ENCODE measurements at regions not wholly inside any gene's neighbourhood (a gene's known extent, or its start where the extent isn't known, plus 50 kb on each side); places are given as distances from the start of the nearest gene placed in this dataset.

DNA sequence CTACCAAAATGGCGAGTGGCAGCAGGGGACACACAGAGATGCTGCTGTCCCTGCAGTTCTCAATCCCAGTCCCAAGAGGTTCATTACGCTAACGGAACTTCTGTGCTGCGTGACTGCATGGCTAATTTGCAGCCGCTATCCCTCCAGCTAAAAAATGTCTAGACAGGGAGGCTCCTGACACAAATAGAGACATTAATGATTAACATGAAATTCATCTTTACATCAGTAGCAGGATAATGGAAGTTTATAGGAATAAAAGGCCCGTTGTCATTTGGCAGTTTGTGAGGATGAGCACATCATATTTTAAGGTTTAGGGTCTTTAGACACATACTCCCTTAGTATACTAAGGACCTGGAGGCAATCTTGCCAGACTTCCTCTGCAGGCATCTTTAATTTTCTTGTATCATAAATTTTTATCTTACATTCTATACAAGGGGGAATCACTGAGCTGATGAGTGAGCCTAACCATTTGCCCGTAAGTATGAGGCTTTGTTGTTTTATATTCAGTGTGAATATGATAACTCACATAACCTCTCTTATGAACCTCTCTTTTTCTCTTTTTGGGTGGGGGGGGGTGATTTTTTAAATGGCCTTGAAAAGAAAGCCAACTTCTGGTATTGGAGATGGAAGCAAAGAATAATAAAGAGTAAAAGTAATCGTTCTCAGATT is 99.8 kb upstream of the OR9G4 start:
- no peak overlapping the region for H3K4me2 ChIP-seq (ENCODE audit: control insufficient read depth, extremely low read depth, insufficient read depth, low read depth, low read length)
- H3K36me3 ChIP-seq (ENCODE audit: control insufficient read depth in 2 of 2, extremely low read depth in 1 of 2, insufficient read depth in 2 of 2, low read length in 2 of 2), result no peaks in the 10 kb centered on the region
- H3K27me3 ChIP-seq (ENCODE audit: control insufficient read depth, extremely low read depth, insufficient read depth, low read length), result no peaks in the 10 kb centered on the region
- no peak overlapping the region for H3K27ac ChIP-seq (ENCODE audit: control insufficient read depth, insufficient read depth, low read length)
- FAIRE-seq (no peak), DNase-seq (ENCODE audit: low read depth, low spot score) (no peak)
- TF ChIP-seq EZH2 (IDR thresholded peaks at IDR 0.05; ENCODE audit: low read length), result no peak
- TF ChIP-seq, protein P1, sequence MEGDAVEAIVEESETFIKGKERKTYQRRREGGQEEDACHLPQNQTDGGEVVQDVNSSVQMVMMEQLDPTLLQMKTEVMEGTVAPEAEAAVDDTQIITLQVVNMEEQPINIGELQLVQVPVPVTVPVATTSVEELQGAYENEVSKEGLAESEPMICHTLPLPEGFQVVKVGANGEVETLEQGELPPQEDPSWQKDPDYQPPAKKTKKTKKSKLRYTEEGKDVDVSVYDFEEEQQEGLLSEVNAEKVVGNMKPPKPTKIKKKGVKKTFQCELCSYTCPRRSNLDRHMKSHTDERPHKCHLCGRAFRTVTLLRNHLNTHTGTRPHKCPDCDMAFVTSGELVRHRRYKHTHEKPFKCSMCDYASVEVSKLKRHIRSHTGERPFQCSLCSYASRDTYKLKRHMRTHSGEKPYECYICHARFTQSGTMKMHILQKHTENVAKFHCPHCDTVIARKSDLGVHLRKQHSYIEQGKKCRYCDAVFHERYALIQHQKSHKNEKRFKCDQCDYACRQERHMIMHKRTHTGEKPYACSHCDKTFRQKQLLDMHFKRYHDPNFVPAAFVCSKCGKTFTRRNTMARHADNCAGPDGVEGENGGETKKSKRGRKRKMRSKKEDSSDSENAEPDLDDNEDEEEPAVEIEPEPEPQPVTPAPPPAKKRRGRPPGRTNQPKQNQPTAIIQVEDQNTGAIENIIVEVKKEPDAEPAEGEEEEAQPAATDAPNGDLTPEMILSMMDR (optimal IDR thresholded peaks at IDR 0.05 in 1 of 3, IDR thresholded peaks at IDR 0.05 in 1 of 3, conservative IDR thresholded peaks at IDR 0.05 in 1 of 3; ENCODE audit: extremely low read depth in 1 of 3, insufficient read depth in 2 of 3, low read length in 3 of 3), result no peak
- dilution Hi-C loops (cut with MboI; ENCODE audit: extremely low pct_ligation_motif_present, low sequenced_read_pairs), result loop anchor here (25.0 kb wide), 2 partner anchors 239 to 439 kb away; no protein-coding TSS in a partner anchor
- H3K9me1 ChIP-seq (ENCODE audit: control insufficient read depth, extremely low read depth, insufficient read depth, low read length), result no peaks in the 10 kb centered on the region
- no peaks in the 10 kb centered on the region for H3K79me2 ChIP-seq (ENCODE audit: control insufficient read depth, insufficient read depth, low read length)
- H3K9ac ChIP-seq (ENCODE audit: control insufficient read depth, extremely low read depth, insufficient read depth, low read length), result no peak overlapping the region
- H3K4me3 ChIP-seq (ENCODE audit: control insufficient read depth in 2 of 3, extremely low read depth in 1 of 3, insufficient read depth in 2 of 3, low read depth in 1 of 3, low read length in 3 of 3), result no peak overlapping the region
- H4K20me1 ChIP-seq (ENCODE audit: control insufficient read depth, extremely low read depth, insufficient read depth, low read length), result no peaks in the 10 kb centered on the region
- H3K4me1 ChIP-seq (ENCODE audit: control insufficient read depth, extremely low read depth, insufficient read depth, low read length), result peaks cover 9% of the 10 kb centered on the region
- H3K9me3 ChIP-seq (ENCODE audit: control insufficient read depth, low read depth, low read length), result no peaks in the 10 kb centered on the region
- H2AFZ ChIP-seq (ENCODE audit: control insufficient read depth, low read length), result no peak overlapping the region

DNA sequence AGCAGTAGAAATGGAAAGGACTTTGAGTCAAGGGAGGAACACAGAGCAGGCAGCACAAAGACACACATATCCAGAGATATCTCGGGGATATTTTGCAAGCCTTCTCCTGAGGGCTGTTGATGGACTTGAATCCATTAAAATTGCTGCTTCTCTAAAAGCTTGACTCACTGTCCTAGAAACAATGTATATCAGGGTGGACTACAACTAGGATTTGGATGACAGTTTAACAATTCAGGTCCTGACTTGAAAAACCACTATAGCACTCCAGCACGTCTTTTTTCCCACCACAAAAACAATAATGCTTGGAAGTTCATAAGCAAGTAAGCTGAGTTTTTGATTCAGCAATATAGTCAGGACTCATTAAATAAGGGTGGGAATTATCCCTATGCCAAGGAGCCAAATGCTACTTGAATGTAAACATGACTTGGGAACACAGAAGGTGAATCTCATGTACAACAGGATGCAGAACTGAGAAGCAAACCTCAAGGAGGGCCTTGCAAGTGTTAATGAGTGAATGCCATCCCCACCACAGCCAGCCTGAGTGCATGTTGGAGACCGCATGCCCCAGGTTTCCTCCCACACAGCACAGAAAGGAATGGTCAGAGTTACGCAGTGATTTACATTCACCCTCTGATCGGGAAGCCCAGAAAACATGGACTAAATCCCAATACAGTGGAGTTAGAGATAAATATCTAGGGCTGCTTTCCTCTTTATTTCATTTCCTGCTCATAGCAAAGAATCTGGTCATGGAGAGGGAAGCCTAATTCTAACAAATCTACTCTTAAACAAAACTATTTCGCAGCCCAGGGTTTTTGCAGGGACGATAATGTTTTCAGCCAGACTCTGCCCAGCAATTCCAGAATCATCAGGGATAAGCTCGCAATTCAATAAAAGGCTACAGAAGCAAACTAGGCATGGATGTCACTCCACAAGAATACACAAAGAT is 98.4 kb upstream of the OR9G4 start:
- dilution Hi-C loops (cut with MboI; ENCODE audit: extremely low pct_ligation_motif_present, low sequenced_read_pairs), result loop anchor here (25.0 kb wide), 2 partner anchors 240 to 440 kb away; no protein-coding TSS in a partner anchor
- H4K20me1 ChIP-seq (ENCODE audit: control insufficient read depth, extremely low read depth, insufficient read depth, low read length), result no peaks in the 10 kb centered on the region
- H3K9me3 ChIP-seq (ENCODE audit: control insufficient read depth, low read depth, low read length), result no peaks in the 10 kb centered on the region
- H3K9ac ChIP-seq (ENCODE audit: control insufficient read depth, extremely low read depth, insufficient read depth, low read length), result no peak overlapping the region
- no peak overlapping the region for H3K4me3 ChIP-seq (ENCODE audit: control insufficient read depth in 2 of 3, extremely low read depth in 1 of 3, insufficient read depth in 2 of 3, low read depth in 1 of 3, low read length in 3 of 3)
- no peak for TF ChIP-seq EZH2 (IDR thresholded peaks at IDR 0.05; ENCODE audit: low read length)
- TF ChIP-seq, protein P1 (optimal IDR thresholded peaks at IDR 0.05 in 1 of 3, IDR thresholded peaks at IDR 0.05 in 1 of 3, conservative IDR thresholded peaks at IDR 0.05 in 1 of 3; ENCODE audit: extremely low read depth in 1 of 3, insufficient read depth in 2 of 3, low read length in 3 of 3), result no peak
- no peaks in the 10 kb centered on the region for H3K27me3 ChIP-seq (ENCODE audit: control insufficient read depth, extremely low read depth, insufficient read depth, low read length)
- no peak overlapping the region for H3K27ac ChIP-seq (ENCODE audit: control insufficient read depth, insufficient read depth, low read length)
- H3K9me1 ChIP-seq (ENCODE audit: control insufficient read depth, extremely low read depth, insufficient read depth, low read length), result no peaks in the 10 kb centered on the region
- no peak overlapping the region for H3K4me2 ChIP-seq (ENCODE audit: control insufficient read depth, extremely low read depth, insufficient read depth, low read depth, low read length)
- H3K79me2 ChIP-seq (ENCODE audit: control insufficient read depth, insufficient read depth, low read length), result no peaks in the 10 kb centered on the region
- no peak for DNase-seq (ENCODE audit: low read depth, low spot score)
- peaks cover 4% of the 10 kb centered on the region for H3K4me1 ChIP-seq (ENCODE audit: control insufficient read depth, extremely low read depth, insufficient read depth, low read length)
- H3K36me3 ChIP-seq (ENCODE audit: control insufficient read depth in 2 of 2, extremely low read depth in 1 of 2, insufficient read depth in 2 of 2, low read length in 2 of 2), result no peaks in the 10 kb centered on the region
- H2AFZ ChIP-seq (ENCODE audit: control insufficient read depth, low read length), result no peak overlapping the region
- no peak for FAIRE-seq

Measured in keratinocyte (primary cell).